Dermis microvascular lymphatic vessel endothelial cell (primary cell): ENCODE measurements at regions not wholly inside any gene's neighbourhood (a gene's known extent, or its start where the extent isn't known, plus 50 kb on each side); places are given as distances from the start of the nearest gene placed in this dataset.
"Not testable (repeated sequence)": the region's sequence is repeated elsewhere in the genome, so short reads cannot be mapped to it uniquely, and the experiment has no call there.

Experiments
- DNase-seq, 2 donors: peaks; one replicate each; pipeline versions ENCODE4 v3.0.0 to v3.0.0-alpha.2; 2010; ENCODE audit warnings: low read depth in 2 of 2

DNA sequence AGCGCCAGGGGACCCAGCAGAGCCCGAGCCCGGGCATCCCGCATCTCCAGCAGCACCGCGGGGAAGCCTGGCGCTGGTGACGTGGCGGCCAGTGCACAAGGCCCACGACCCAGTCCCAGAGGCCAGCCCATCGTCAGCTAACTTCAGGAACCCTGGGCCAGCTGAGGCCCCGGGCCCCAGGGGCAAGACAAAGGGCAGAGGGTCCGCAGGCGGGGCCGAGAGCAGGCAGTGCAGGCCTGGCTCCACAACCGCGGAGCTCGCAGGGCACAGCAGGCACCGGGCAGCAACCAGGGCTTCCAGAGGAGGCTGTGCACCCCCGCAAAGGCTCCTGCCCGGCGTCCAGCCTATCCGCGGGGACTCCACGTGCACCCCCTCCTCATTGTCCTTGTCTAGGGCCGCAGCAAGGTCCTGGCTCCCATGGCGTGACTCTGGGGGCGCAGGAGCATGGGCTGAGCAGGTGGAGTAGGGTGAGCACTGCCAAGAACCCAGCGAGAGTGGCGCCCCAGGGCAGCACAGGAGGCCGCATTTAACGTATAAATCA lies 352.5 kb downstream of the KCNJ18 start:
- not testable (repeated sequence) for DNase-seq

- not testable (repeated sequence) for DNase-seq
Observed at GRCh38 chr17:22047521-22047920, 355.2 kb downstream of the KCNJ18 start.

- DNase-seq = not testable (repeated sequence)
Observed at GRCh38 chr17:22048226-22048625, 355.9 kb downstream of the KCNJ18 start.

DNA sequence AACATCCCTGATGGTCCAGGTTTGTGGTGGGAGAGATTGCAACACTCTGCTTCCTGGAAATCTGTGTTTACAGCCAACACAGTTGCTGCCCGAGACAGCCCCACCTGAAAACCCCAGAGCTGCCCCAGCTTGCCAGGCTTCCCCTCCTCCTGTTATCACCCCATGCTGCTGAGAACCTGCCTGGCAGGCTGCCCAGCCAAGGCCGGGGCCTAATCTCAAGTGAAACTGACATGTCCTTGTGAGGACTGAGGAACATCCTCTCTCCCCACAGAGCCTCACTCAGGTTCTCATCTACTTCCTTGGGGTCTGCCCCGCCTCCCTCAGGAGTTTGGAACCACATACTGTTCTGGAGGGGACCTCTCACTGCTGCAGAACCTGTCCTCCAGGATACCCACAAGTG lies 358.4 kb downstream of the KCNJ18 start:
- DNase-seq = not testable (repeated sequence)

DNA sequence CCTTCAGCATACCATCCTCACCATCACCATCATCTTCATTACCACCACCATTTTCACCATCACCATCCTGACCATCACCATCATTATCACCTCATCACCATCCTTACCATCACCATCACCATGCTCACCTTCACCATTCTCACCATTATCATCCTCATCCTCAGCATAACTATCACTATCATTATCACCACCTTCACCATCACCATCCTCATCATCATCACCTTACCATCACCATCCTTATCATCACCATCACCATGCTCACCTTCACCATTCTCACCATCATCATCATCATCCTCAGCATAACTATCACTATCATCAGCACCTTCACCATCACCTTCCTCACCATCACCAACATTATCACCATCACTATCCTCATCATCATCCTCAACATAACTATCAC lies 360.4 kb downstream of the KCNJ18 start:
- not testable (repeated sequence) for DNase-seq

DNA sequence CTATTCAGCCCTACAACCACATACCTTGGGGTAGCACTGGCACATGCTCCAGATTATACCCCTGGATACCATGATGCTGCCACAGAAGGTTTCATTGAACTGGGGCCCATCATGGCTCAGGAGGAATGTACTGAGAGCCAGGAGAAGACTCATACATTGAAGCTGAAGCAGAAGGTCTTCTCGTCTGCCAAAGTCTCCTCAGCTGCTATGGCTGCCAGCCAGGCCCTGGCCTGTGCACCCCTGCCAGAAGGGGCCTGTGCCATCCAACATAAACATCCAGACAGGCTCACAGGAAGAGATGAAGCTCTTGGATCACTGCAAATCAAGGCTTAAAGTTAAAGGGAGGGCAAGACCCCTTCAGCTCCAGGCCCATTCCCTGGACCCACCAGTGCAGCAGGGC lies 364.2 kb downstream of the KCNJ18 start:
- DNase-seq = not testable (repeated sequence)

DNA sequence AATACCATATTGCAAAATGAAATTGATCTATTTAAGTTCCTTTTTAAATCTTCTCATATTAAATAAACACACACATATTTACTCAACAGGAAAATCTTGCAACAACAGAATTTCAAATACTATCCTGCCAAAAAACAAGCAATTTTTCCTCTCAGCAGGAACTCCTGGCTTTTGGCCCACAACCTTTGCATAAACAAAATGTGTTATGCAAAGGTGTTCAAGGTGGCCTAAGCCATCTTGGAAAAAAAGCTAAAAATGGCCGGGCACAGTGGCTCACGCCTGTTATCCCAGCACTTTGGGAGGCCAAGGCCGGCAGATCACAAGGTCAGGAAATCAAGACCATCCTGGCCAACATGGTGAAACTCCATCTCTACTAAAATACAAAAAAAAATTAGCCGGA lies 383.6 kb downstream of the KCNJ18 start:
- DNase-seq = not testable (repeated sequence)

GRCh38 chr17:22088589-22088988 lies 396.3 kb downstream of the KCNJ18 start:
- not testable (repeated sequence) for DNase-seq

GRCh38 chr17:22090263-22090935 lies 398.1 kb downstream of the KCNJ18 start:
- DNase-seq = no peak

DNA sequence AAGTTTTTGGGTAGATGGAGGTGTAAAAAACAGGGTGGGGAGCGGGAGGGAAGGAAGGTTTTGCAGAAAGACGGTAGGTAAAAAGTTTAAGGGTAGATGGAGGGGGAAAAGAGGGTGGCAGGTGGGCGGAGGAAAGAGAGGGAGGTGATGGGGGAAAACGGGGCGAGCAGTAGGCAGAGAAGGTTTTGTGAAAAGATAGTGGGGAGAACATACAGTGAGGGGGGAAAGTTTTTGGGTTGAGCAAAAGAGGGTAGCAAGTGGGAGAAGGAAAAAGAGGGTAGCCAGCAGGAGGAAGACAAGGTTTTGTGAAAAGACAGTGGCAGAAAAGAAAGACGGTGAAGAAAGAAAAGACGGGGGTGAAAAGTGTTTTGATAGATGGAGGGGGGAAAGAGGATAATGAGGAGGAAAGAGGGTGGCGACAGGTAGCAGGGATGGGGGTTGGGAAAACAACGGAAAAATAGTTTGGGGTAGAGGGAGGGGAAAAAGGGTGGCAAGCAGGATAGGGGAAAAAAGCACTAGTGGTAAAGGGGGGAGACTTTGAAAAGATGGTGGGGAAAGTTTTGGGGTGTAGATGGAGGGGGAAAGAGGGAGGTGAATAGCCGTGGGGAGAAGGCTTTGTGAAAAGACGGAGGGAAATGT lies 398.8 kb downstream of the KCNJ18 start:
- not testable (repeated sequence) for DNase-seq

DNA sequence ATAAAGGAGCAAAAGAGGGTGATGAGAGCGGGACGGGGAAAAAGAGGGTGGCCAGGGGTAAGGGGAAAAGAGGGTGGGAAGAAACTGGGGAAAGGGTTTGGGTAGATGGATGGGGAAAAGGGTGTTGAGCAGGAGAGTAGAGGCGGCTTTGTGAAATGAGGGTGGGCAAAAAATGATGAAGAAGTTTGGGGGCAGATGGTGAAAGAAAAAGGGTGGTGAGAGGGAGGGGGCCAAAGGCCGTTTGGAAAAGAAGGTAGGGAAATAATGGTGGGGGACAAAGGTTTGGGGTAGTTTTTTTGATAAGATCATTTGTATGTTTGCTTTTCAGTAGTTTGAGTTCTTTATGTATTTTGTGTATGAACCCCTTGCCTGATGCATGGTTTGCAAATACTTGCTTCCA lies 399.5 kb downstream of the KCNJ18 start:
- DNase-seq = not testable (repeated sequence)

DNA sequence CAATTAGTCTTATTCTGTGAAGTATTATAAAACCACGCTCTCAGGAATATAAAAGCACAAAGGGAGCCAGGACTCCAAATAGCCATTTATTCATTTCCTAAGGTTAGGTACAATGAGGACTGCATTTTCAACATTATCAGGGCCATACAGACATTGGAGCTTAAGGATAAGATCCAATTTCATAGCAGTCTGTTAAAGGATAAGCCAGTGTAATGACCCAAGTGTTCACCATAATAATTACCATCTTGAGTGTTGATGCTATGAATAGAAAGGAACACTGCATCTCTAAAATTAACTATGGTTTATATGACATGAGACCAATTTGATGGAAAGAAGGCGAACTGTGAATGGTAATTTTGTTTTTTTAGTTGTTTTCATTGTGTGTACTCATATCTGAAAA lies 403.1 kb downstream of the KCNJ18 start:
- DNase-seq = not testable (repeated sequence)

- DNase-seq = not testable (repeated sequence)
Observed at GRCh38 chr17:22099633-22100032, 407.3 kb downstream of the KCNJ18 start.

DNA sequence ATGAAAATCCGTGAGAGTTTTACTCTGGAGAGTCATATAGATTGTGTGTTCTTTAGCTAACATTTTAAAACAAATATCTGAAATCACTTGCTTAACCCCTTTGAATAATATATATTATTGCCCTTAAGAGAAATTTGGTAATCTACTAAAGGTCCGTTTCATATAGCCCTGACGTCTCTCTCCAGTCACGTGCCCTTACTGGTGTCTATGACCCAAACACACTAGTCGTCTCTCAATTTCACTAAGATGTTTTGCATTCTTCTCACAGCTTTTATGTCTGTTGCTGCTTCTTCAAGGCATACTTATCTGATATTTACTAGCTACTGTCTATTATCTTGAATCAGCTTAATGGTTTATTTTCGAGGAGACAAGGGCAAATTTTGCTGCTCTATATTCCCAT lies 409.9 kb downstream of the KCNJ18 start:
- no peak for DNase-seq

DNA sequence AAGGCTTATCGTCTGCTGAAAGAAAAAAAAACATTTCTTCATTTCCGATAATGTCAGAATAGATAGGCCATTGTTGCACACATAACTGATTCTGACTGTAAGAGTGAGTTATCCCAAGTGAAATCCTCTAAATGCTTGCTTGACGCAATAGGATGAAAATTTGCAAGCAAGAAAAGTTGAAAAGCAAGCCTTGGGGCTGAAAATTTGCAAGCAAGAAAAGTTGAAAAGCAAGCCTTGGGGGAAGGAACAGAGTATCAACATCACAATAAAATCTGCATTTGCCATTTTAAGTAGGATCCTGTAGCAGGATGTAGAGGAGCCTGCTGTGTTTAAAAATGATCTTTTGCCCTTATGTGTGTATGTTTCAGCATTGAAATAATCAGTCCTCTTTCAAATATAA lies 424.4 kb downstream of the KCNJ18 start:
- not testable (repeated sequence) for DNase-seq

- not testable (repeated sequence) for DNase-seq
Observed at GRCh38 chr17:22117401-22117800, 425.1 kb downstream of the KCNJ18 start.

DNA sequence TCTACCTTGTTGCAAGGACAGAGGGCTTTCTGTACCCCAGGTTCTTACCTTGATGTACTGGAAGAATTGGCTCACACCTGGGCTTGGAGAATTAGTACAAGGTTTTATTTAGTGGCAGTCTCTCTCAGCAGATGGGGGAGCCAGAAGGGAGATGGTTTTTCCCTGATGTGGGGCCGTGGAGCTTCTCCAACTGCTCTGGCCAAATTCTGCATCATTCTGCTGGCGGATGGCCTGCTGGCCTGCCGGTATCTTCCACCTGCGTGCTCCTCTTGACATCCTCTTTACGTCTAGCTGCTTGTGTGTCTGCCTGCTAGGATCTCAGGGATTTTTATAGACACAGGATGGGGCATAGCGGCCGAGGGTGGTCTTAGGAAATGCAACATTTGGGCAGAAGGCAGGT lies 426.7 kb downstream of the KCNJ18 start:
- not testable (repeated sequence) for DNase-seq

GRCh38 chr17:22119751-22120150 lies 427.4 kb downstream of the KCNJ18 start:
- DNase-seq = not testable (repeated sequence)

DNA sequence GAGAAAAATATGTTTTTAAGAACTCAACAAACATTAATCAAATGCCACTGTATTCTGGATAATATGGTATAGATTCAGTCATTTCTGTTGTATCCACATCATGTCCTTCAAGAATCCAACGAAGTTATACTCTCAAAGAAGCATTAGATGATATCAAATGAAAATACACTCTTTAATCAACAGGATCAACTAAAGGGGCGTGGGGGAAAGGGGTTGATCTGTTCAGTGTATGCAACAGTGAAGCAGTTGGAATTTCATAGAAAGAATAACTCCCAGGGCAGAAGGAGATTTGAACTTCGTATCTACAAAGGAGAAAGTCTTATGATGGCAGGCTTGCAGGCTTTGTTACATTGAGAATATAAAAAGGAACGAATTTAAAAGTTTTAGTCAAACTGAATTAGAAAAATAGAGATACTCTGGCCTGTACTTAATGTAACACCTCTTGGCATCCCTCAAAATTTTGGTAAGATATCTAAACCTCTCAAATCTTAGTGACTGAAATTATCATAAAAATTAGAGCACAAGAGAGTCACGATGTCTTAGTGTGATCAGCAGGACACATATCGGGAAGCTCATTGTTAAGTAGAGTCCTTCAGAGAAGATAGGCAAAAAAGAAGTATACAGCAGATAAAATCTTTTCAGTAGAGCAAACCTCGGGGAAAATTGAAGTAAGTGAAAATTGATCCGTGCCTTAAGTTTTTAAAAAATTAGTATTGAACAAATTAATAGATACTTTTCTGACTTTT lies 431.4 kb downstream of the KCNJ18 start:
- DNase-seq = no peak

- no peak for DNase-seq
Observed at GRCh38 chr17:22128171-22128570, 435.8 kb downstream of the KCNJ18 start.

DNA sequence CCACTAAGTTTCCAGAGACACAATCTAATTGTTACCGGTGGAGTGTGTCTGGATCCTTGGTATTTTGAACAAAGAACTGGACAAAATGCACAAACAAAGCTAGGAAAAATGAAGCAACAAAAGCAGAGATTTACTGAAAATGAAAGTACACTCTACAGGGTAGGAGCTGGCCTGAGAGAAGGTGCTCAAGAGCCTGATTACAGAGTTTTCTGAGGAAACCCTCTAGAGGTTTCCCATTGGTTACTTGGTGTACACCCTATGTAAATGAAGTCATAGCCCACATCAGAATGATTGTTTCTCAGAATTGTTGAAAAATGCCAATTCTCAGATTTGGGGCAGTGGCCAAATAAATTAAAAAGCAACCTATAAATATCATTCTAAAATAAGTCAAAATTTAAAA lies 436.4 kb downstream of the KCNJ18 start:
- no peak for DNase-seq

GRCh38 chr17:22129920-22130319 lies 437.6 kb downstream of the KCNJ18 start:
- DNase-seq = not testable (repeated sequence)
